ENCODE measurements at regions not wholly inside any gene's neighbourhood (a gene's known extent, or its start where the extent isn't known, plus 50 kb on each side); places are given as distances from the start of the nearest gene placed in this dataset.

DNA sequence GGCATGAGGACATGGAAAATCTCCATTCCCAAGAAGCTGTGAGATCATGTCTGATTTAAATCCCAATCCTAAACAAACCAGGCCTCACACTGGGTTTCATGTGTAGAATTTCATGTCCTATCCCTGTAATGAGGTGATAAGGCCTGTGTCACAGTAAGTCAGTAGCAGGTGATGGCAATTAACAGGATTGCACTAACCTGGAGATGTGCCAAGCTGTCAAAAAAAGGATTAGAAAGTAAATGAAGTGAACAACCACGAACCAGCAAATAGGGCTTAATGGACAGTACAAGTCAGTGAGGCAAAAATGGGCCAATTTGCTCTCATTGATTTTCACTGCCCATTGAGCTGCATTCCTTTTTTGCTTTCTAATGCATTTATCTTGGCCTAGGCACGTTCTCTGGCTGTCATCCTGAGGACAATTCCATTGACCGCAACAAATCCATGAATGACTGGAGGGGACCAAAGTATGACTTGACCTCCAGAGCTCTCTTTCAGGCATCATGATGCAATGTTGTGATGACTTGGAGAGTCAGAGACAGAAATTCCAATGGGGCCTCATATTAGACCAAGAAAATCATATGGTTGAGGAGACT lies 673.6 kb upstream of the ADGRL2 start:
- TF ChIP-seq, protein P1, sequence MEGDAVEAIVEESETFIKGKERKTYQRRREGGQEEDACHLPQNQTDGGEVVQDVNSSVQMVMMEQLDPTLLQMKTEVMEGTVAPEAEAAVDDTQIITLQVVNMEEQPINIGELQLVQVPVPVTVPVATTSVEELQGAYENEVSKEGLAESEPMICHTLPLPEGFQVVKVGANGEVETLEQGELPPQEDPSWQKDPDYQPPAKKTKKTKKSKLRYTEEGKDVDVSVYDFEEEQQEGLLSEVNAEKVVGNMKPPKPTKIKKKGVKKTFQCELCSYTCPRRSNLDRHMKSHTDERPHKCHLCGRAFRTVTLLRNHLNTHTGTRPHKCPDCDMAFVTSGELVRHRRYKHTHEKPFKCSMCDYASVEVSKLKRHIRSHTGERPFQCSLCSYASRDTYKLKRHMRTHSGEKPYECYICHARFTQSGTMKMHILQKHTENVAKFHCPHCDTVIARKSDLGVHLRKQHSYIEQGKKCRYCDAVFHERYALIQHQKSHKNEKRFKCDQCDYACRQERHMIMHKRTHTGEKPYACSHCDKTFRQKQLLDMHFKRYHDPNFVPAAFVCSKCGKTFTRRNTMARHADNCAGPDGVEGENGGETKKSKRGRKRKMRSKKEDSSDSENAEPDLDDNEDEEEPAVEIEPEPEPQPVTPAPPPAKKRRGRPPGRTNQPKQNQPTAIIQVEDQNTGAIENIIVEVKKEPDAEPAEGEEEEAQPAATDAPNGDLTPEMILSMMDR (IDR thresholded peaks at IDR 0.05): no peak
- TF ChIP-seq ZFX (IDR thresholded peaks at IDR 0.05; ENCODE audit: borderline replicate concordance): no peak
